NT2/D1 (cell line): ENCODE measurements at regions not wholly inside any gene's neighbourhood (a gene's known extent, or its start where the extent isn't known, plus 50 kb on each side); places are given as distances from the start of the nearest gene placed in this dataset.

Source experiments
- SUZ12 ChIP-seq: IDR thresholded peaks from 2 replicates; pipeline ENCODE4 v1.6.1; 2011; ENCODE audit not compliant: insufficient read length, insufficient read depth; ENCODE audit errors: extremely low read depth
- ZNF274 ChIP-seq: IDR thresholded peaks from 2 replicates; pipeline ENCODE4 v1.6.1; 2011; ENCODE audit warnings: mild to moderate bottlenecking, low read depth, low read length

DNA sequence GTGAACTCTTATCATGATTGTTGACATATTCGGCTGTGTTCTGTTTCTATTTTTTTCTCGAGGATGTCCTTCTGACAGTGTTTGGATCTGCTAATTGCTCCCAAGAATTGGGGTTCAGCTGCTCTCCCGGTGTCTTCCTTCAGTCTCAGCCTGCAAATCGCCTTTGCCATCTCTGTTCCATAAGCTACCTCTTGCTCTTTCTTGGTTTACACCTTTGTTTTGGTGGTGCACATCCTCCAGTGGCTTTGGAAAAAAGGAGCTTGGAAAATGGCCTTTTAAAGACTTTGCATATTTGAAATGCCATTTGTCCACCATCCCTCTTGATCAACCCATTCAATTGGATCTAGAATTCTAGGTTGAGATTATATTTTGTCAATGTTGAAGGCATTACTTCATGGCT, 137.2 kb downstream of the URI1 start:
- TF ChIP-seq ZNF274 (no peak), SUZ12 (no peak)
